ENCODE measurements at regions not wholly inside any gene's neighbourhood (a gene's known extent, or its start where the extent isn't known, plus 50 kb on each side); places are given as distances from the start of the nearest gene placed in this dataset.

DNA sequence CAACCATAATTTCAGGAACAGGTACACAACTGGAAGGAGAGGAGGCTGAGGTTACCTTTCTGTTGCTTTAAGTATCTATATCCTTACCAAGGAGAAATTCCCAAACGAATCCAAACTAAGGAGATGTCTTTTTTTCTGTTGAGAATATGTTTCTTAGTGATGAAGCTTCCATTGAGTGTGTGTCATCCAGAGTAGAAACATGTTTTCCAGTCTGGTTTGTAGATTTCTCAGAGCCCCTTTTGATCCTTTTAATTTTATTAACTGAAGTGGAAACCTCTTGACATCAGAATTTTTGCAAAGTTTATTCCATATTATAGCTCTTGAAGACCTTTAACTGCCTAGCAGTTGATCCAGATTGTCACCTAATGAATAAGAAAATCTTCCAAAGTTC lies 207.1 kb upstream of the FERD3L start:
- TF ChIP-seq ELF1 (IDR thresholded peaks at IDR 0.05) (no peak), RAD21 (IDR thresholded peaks at IDR 0.05; ENCODE audit: low read length) (no peak), SMC3 (IDR thresholded peaks at IDR 0.05; ENCODE audit: low read depth, low read length) (no peak), EP300 (IDR thresholded peaks at IDR 0.05; ENCODE audit: borderline replicate concordance in 1 of 2, low read depth in 1 of 2, low read length in 1 of 2) (no peak), SIN3A (IDR thresholded peaks at IDR 0.05; ENCODE audit: borderline replicate concordance, low read depth, low read length) (no peak), GATA2 (CRISPR knock-in tag; IDR thresholded peaks at IDR 0.05) (no peak), NFIC (IDR thresholded peaks at IDR 0.05; ENCODE audit: borderline replicate concordance) (no peak)
- TF ChIP-seq, protein P1, sequence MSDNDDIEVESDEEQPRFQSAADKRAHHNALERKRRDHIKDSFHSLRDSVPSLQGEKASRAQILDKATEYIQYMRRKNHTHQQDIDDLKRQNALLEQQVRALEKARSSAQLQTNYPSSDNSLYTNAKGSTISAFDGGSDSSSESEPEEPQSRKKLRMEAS (IDR thresholded peaks at IDR 0.05; ENCODE audit: low read depth): no peak
- TF ChIP-seq, protein P2, sequence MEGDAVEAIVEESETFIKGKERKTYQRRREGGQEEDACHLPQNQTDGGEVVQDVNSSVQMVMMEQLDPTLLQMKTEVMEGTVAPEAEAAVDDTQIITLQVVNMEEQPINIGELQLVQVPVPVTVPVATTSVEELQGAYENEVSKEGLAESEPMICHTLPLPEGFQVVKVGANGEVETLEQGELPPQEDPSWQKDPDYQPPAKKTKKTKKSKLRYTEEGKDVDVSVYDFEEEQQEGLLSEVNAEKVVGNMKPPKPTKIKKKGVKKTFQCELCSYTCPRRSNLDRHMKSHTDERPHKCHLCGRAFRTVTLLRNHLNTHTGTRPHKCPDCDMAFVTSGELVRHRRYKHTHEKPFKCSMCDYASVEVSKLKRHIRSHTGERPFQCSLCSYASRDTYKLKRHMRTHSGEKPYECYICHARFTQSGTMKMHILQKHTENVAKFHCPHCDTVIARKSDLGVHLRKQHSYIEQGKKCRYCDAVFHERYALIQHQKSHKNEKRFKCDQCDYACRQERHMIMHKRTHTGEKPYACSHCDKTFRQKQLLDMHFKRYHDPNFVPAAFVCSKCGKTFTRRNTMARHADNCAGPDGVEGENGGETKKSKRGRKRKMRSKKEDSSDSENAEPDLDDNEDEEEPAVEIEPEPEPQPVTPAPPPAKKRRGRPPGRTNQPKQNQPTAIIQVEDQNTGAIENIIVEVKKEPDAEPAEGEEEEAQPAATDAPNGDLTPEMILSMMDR (IDR thresholded peaks at IDR 0.05): no peak
- H3K36me3 ChIP-seq (replicated peaks in 1 of 2; ENCODE audit: control insufficient read depth in 1 of 2, insufficient read depth in 2 of 2, low read length in 1 of 2): no peaks in the 10 kb centered on the region
- 0% methylated on average over 1 of the region's 1 CpG for WGBS (ENCODE audit: low lambda C conversion rate)
- H3K4me2 ChIP-seq: no peak overlapping the region
- no peaks in the 10 kb centered on the region for H3K27me3 ChIP-seq (ENCODE audit: insufficient read depth)
- no peak for DNase-seq
- H3K9ac ChIP-seq: no peak overlapping the region
- no peak overlapping the region for H3K27ac ChIP-seq (ENCODE audit: low read depth in 2 of 2, low read length in 1 of 2)
- ChIA-PET POLR2A (no interaction called here), CTCF (no interaction called here)
- no peaks in the 10 kb centered on the region for H4K20me1 ChIP-seq (ENCODE audit: insufficient read depth)
- H3K9me2 ChIP-seq: no peaks in the 10 kb centered on the region
- H3K4me1 ChIP-seq (ENCODE audit: control insufficient read depth in 1 of 2, insufficient read depth in 2 of 2, low read depth in 1 of 2, low read length in 1 of 2): no peaks in the 10 kb centered on the region
- H3F3A ChIP-seq (replicated peaks; ENCODE audit: insufficient read depth): no peaks in the 10 kb centered on the region
- no peak overlapping the region for H3K4me3 ChIP-seq (ENCODE audit: low read depth in 2 of 2, low read length in 1 of 2)
- H3K9me3 ChIP-seq: no peaks in the 10 kb centered on the region
- no peaks in the 10 kb centered on the region for H3K79me2 ChIP-seq (ENCODE audit: insufficient read depth)
- H2AFZ ChIP-seq (ENCODE audit: low read depth): no peak overlapping the region

DNA sequence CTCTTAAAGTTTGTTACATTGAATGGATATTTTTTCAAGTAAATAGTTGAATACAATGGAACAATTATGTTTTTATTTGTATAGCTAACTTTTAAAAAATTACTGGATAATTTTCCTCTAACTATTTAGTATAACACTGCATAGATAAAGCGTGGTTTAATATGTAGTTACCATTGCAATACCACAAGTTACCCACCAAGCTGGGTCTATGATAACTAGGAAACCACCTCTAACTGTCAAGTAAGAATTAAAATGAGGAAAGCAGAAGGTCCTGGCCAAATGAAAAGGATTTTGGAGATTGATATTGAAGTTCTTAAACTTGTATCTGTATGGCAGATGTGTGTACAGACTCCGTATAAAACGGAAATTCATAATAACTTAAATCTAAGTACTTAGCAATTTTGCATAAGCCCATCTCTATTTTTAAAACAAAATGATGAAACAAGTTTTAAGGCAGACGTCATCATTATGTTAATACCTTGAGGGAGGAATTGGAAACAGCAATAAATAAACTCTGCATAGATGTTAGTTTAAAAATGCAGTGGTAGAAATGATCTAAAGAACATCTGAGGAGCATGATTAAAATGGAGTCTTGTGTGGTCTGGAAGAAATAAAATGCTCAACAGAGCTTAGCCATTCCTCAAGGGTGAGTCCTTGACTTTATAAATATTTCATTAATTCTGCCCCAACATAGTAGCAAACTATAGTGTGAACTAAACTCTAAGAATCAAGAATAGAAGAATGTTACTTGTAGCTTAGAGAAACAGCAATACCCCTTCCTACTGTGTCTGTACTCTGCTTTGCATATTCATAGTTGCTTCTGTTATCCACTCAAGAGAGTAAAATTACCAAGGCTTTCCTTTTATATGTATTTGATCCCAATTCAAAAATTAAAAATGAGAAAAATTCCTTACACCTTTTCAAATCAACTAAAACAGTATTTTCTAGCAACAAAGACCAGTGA lies 206.4 kb upstream of the FERD3L start:
- Histone ChIP-seq H3K4me2 (no peak overlapping the region), H3K27ac (ENCODE audit: low read depth in 2 of 2, low read length in 1 of 2) (no peak overlapping the region)
- 7% methylated on average over 4 of the region's 4 CpGs for WGBS (ENCODE audit: low lambda C conversion rate)

More for the DNA sequence above, 206.4 kb upstream of the FERD3L start:
- Histone ChIP-seq H3K9me3 (no peaks in the 10 kb centered on the region), H3K4me1 (ENCODE audit: control insufficient read depth in 1 of 2, insufficient read depth in 2 of 2, low read depth in 1 of 2, low read length in 1 of 2) (no peaks in the 10 kb centered on the region), H3K9ac (no peak overlapping the region), H3K27me3 (ENCODE audit: insufficient read depth) (no peaks in the 10 kb centered on the region), H3K4me3 (ENCODE audit: low read depth in 2 of 2, low read length in 1 of 2) (no peak overlapping the region), H4K20me1 (ENCODE audit: insufficient read depth) (no peaks in the 10 kb centered on the region), H3K36me3 (replicated peaks in 1 of 2; ENCODE audit: control insufficient read depth in 1 of 2, insufficient read depth in 2 of 2, low read length in 1 of 2) (no peaks in the 10 kb centered on the region), H3K9me2 (no peaks in the 10 kb centered on the region), H2AFZ (ENCODE audit: low read depth) (no peak overlapping the region), H3F3A (replicated peaks; ENCODE audit: insufficient read depth) (no peaks in the 10 kb centered on the region), H3K79me2 (ENCODE audit: insufficient read depth) (no peaks in the 10 kb centered on the region)
- CTCF ChIA-PET: no interaction called here
- no peak for DNase-seq
- POLR2A ChIA-PET: no interaction called here
- TF ChIP-seq YY1 (IDR thresholded peaks at IDR 0.05; ENCODE audit: low read depth): no peak
- no peak for TF ChIP-seq EZH2phosphoT487 (IDR thresholded peaks at IDR 0.05; ENCODE audit: borderline replicate concordance, low read depth)
